G401.6 (cell line): ENCODE measurements at regions not wholly inside any gene's neighbourhood (a gene's known extent, or its start where the extent isn't known, plus 50 kb on each side); places are given as distances from the start of the nearest gene placed in this dataset.

Experiments used
- FAIRE-seq: peaks from 2 replicates; lab custom pipeline; 2012; peaks lifted over from hg19 to GRCh38; lab: Jason Lieb, UNC

DNA sequence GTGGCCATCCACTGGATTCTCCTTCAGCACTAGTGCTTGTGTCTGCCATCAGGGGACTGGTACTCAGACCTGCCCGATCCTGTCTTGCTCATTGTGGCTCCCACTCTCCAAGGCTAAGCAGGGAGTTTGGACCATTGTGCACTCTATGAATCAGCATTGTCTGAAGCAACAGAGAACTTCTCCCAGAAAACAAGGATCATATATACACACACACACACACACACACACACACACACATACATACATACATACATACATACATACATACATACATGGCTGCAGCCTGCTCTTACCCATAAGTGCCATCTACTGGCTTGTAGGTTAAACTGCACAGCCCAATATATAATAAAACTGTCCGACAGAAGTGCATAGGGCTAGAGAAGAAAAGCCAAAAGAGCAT, 345.3 kb upstream of the LCORL start:
- FAIRE-seq, result no peak

DNA sequence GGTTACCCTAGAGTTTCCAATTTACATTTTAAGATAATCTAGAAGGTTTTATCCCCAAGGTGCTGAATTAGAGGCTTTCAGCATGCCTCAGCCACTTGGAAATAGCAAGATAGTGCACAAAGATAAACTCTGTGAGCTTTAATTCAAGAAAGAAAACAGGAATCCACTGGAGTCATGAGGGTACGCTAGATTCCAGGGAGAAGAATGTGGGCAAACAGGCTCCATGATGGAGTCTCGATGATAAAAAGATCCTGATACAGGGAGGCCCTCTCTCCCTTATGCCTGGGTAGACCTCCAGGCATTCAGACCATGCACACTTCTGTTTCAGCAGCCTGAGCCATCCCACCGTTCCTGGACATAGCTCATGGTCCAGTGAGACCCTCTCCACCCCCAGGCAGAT, 344.6 kb upstream of the LCORL start:
- FAIRE-seq, result no peak

DNA sequence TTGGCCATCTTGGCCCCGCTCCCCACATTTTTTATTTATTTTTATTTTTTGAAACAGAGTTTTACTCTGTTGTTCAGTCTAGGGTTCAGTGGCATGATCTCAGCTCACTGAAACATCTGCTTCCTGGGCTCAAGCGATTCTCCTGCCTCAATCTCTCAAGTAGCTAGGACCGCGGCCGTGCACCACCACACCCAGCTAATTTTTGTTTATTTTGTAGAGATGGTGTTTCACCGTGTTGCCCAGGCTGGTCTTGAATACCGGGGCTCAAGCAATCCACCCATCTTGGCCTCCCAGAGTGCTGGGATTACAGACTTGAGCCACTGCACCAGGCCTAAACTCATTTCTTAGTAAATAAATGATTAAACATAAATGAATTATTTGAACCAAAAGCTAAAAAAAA, 322.0 kb upstream of the LCORL start:
- FAIRE-seq, result no peak

DNA sequence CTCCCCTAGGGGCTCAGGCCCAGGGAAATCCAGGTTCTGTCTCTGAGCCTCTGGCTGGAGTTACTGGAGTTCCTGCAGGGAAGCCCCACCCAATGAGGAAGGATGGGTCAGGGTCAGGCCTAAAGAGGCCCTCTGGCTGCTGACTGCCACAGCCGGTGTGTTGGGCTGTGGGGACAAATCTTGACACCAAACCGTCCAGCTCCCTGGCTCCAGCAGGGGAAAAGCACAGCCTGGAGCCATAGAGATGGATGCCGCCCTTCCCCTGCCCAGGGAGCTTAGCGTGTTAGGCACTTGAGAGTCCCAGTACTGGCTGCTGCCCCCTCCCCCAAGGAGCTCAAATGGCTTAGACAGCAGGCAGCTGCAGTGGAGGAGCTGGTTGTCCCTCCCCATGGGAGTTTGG, 321.3 kb upstream of the LCORL start:
- no peak for FAIRE-seq

DNA sequence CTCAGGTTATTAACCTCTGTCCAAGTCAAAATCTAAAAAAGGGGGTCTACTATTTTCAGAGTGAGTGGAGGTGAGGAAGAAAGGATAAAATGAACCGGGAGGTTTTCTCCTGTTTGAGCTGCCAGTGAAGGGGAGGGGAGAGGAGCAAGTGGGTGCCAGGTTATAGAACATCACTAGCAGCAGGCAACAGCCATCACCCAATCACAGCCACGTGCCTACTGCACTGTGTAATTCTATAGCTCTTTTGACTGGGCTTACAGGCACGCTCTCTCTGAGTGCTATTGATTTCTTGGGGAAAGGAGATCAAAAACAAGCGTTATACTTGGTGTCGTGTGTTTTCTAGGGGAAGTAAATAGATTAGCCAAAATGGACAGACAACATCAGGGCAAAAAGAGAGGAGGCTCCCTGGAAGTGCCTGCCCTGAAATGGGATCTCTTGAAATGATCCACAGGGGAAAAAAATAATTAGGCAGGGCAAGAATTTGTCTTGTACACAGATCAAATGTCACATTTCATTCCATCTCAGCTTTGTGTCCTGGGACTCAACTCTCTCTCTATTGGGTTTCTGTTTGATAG, 300.5 kb upstream of the LCORL start:
- no peak for FAIRE-seq

DNA sequence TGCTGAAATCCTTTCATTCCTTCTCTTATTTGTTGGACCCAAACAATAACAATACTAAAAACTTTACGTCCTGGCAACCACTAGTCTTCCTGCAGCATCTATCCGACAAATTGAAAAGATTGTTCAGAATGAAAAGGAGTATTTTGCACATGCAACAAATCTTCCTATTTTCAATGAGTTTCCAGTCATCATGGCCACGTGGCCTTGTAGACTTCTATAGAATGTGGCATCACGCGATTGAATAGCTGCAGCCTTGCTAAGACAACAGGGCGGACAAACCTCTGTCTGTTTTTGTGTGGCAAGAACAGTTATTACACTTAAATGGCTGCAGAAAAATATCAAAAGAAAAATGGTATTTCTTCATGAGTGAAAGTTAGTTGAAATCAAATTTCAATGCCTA, 297.9 kb upstream of the LCORL start:
- no peak for FAIRE-seq

DNA sequence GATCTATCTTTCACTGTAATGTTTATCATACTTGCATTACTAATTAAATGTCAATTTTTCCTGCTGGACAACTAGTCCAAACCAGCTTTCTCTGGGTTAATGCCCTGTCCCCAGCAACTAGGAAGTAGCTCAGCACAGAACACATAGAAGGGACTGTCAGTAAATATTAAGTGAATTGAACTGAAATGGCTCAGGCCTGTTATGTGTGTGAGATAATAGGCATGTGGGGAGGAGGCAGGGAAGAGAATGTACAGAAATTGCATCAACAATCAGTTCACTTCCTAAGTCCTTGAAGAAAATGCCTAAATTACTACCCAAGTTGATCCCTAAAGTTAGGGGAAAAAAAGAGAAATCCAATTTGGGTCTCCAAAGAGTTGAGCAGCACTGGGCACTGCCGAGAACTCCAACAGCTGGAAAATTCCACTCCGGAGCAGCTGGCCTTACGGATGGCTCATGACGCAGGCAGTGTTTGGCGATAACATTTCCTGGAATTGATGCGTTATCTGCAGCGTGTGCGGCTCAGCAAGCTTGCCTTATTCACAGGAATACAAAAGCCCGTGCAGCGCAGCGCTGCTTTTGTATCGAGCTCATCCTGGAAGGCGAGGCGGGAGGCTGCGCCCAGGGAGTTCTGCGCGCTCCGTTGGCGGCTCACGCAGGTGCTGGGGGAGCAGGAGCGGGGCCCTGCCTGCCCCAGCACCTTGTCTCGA, 297.3 kb upstream of the LCORL start:
- no peak for FAIRE-seq

DNA sequence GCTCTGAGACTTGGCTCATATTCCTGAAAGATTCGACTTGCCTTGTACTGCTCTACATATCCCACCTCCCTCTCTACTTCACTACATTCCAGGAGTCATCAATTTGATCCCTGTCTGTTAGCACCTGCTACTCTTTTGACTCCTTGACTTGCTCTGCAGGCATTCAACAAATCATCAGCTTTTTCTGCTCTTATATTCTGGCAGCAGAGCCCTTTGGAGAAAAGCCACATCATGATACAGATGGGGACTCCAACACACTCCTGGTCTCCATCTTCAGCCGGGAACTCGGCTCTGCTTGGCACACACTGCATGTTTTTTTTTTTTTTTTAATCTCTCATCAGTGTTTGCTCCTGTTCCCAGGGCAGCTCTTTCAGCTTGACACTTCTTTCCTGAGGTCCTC, 293.2 kb upstream of the LCORL start:
- FAIRE-seq, result no peak

DNA sequence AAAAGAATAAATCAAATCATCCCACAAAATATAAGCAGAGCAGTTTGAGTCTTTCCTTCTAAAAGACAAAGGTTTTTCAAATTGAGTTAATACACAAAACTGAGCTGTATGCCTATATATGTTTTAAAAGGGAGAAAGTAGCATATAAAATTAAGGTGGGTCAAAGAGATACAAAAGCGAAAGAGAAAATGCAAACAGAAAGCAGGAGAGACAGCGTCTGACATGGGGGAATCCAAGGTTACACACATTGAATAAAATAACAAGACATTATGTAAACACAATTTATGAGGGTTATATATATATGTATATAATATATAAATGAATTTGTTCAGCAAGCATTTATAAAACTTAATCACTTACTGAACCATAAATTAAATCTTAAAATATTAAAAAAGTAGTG, 276.1 kb upstream of the LCORL start:
- no peak for FAIRE-seq

DNA sequence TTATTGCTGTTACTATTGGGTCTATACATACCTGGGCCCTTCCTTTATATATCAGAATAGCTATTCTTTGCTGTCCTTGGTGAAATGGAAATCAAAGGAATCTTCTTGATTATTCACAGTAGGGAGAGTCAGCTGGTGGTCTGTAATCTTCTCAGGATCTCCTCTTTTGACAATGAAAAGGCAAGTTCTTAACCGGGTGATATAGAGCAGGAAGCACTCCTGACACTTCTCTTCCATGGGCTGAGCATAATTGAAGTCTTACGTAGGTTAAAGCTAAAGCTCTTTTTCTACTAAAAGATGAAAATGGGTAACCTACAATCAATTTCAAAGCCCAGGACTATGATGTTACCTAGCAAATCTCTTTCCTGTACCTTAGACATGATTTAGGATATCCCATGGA, 274.9 kb upstream of the LCORL start:
- no peak for FAIRE-seq

DNA sequence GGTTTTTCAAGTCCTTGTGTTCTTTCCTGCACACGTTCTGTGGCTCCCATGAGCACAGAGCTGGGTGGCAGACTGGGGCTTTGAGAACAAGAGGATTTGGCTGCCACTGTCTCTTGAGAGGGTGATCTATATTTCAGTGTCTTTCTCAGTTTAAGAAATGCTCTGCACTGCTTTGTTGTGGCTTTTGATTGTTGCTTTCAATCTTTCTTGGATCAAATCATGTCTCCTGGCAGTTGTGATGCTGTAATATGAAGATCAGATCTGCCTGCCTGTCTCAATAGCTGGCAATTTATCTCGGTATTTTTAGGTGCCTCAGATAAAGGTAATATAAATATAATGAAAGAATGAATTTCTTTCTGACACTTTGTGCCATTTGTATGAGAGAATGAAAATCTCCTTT, 273.3 kb upstream of the LCORL start:
- FAIRE-seq, result no peak

DNA sequence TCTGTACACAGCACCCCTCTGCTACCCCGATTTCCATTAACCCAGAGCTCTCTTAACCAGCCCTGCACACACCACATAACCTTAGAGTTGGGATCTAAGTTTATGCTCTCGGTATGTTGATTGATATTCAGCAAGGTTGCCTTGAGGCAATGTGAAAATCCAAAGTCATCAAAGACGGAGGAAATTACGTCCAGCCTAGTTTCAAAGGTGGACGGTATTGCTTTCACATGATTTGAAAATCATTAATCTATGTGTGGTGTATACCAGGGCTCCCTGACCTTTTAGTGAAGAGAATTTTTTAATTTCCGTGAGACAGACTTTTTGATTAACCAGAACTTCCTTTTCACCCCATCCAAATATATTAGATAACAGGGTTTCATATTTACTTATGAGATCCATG, 272.5 kb upstream of the LCORL start:
- no peak for FAIRE-seq

DNA sequence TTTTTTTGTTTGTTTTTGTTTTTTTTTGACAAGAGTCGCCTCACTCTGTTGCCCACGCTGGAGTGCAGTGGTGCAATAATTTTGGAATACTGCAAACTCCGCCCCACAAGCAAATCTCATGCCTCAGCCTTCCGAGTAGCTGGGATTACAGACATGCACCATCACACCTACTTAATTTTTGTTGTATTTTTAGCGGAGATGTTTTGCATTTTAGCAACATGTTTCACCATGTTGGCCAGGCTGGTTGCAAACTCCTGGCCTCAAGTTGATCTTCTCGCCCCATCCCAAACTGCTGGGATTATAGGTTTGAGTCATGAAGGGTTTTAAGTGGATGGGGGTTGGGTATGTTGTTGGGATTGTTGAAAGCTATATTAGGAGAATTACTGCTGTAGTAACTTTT, 270.9 kb upstream of the LCORL start:
- no peak for FAIRE-seq

DNA sequence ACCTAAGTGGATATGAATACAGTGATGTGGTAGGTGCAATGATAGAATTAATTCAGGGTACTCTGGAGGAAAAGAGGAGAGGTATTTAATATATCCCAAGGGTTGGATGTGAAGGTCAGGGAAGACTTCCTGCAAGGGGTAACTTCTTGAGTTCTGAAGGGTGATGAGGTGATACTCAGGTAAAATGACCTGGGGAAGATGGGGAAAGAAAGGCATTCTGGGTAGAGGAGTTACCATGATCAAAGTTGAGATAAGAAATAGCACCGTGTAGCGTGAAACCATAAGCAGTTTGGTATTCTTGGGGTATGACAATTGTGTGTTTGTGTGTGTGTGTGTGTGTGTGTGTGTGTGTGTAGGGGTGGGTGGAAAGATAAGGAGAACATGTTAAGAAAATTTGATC, 270.4 kb upstream of the LCORL start:
- no peak for FAIRE-seq

DNA sequence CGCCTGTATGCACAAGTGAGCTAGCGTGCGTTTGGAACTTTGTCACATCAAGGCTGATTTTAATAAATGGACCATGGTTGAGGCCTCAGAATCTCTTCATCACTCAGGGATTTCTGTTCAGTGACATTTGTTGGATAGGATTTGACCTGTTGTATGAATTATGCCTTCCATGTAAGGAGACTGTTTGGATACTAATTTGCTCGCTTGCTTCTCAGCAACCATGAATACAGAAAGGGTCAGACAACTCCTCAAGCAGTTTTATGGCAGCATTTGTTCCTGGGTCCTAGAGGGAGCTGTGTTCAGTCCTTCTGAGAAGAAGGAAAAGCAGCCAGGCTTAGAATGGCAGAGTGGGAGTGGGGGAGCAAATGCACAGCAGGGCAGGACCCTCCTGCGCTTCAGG, 269.7 kb upstream of the LCORL start:
- FAIRE-seq, result no peak

DNA sequence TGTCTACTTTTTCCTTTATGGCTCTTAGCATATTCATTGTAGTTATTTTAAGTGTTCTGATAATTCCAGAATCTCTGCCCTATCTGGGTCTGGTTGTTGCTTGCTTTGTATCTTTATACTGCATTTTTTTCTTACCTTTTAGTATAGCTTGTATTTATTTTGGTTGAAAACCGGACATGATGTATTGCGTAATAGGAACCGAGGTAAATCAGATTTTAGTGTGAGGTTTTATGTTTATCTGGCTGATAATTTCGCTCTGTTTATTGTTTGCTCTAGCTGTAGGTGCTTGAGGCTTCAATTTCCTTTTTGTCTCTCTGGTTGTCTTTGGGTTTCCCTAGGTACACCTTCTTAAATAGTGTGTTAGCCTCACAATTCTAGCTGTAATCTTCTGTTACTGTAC, 263.8 kb upstream of the LCORL start:
- FAIRE-seq, result no peak

DNA sequence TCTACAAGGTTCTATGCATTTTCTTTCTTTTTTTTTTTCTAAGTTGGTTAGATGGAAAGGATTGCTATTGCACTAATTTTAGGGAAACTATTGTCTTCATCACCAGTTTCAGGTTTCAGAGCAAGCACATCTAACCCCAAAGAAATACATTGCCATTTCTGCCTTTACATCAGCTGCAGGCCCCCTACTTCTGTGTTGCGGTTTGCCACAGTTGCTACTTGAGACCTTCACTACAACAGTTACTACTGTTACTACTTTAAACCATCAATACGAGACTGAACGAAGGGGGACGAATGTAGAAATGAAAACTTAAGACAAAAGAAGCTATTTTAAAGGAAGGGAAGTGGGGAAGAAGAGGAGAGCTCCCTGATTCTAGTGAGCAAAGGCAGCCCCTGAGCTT, 256.7 kb upstream of the LCORL start:
- no peak for FAIRE-seq

DNA sequence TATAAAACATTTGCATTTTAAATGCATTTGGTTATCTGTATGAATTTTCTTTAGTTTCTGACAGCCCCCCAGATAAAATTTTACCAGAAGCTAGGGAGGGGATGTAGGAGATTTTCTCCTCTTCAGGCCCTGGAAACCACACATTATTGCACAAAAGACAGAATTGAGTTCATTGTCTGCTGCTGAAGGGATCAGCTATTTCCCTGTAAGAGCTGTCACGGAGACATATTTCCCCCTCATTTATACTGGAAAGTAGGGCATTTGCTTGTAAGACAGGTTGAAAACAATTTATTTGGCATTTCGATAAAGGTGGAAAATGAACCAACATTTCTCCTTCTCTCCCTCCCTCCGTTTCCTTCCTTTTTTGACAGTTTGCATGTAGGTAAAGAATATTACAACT, 241.3 kb upstream of the LCORL start:
- FAIRE-seq, result no peak

DNA sequence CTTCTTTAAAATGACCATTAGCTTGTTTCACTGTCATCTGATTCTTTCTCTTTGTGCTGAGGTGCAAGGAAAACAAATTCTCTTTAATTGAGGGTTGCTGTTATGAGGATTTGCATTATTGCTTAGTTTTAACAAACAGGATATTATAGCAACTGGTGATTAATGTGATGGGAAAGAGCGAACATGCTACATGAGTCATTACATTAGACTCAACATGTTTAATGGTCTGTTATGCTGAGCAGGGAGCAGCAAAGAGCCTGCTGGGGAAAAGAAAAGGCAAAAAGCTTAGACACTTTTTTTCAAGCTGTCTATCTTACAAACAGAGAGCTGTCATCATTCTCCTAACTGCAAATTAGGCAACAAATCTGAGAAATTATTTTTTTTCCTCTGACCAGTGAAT, 230.5 kb upstream of the LCORL start:
- no peak for FAIRE-seq

DNA sequence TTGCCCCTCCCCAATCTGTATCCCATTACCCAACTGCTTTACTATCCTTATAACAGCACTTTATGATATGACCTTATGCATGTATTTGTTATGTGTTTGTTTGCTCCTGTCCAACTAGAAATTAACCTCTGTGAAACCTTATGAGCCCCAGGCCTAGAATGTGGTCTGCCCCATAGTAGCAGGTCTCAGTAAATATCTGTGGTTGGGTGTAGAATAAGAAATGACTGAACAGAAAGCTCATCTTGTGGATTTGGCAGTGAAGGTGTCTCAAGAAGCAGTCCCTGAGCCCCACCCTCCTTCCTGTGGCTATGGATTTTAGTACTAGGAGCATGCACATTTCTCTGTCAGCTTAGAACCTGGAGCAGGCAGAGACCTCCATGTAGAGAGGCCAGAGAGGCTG, 229.0 kb upstream of the LCORL start:
- FAIRE-seq, result no peak

DNA sequence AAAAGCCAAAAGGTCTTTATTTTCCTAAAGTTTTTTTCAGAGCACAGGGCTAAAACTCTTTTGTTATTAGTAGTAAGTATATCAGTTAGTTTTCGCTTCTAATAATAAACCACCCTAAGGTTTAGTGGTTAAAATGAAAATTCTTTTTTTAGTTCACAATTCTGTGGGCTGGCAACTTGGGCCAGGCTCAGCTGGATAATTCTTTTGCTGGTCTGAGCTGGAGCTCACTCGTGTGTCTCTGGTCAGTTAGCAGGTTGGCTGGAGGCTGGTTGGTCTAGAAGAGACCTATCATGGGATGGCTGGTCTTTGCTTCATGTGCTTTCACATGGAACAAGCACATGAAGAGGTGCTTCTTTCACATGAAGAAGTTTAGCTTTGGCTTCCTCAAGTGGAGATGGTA, 227.1 kb upstream of the LCORL start:
- no peak for FAIRE-seq

DNA sequence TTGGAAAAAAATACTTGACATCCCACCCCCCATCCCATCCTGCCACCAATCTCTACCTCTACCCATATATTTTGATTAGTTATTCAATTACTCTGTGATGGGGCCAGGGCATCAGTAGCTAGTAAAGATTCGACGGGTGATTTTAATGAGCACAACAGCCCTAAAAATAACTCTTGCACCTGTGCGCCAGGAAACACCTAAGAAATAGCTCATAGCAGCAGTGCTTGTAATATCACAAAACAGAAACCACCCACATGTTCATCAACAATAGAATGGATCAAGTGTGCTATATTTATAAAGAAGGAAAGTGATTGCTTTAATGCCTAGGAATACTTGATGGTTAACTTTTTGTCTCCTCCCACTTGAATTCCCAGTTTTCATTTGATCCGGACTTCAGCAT, 225.6 kb upstream of the LCORL start:
- FAIRE-seq, result no peak

DNA sequence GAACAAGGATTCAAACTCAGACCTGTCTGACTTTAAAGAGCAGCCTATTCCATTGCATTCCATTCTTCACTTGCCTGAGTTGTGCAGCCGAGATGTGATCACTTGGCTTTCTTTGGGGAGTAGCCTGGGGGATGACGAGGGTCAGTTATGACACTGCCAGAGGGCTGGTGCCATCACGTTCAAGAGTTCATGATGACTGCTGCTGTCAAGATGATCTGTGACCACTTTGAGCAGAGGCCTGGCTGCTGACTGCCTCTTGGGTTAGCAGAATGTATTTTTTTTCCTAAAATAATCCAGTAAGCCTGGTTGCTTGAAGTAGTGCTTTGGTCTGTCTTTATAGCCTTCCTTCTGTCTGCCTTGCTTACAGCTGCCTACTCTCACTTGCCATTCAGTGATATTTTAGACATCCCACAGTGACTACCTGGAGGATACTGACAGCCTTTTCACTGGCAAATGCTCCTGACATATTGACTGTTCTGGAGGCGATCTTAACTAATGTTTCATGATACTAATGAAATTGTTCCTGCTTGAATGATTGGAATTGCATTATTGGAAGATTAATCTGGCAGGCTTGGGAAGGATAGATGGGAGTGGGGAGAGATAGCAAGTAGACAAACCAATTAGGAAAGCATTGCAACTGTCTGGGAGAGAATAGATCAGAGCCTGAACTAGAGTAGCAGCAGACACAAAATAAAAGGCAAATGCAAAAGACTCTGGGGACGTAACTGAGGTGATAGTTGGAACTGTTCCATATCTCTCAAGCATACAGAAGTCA, 221.6 kb upstream of the LCORL start:
- no peak for FAIRE-seq

DNA sequence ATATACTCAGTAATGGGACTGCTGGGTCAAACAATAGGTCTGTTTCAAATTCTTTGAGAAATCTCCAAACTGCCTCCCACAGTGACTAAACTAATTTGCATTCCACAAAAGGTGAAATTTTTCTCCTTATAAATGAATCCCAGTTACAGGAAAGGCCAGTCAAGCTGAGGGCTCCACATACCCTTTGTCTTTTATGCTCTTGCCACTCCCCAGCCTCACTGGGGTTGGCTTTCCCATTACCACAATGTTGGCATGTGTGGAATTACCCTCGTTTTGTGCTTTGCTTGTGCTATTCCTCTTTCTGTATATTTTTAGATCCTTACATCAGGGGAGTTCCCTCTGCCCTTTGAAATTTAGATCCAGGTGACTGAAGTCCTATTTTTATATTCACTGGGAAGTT, 220.2 kb upstream of the LCORL start:
- FAIRE-seq, result no peak
